ENCODE measurements at regions not wholly inside any gene's neighbourhood (a gene's known extent, or its start where the extent isn't known, plus 50 kb on each side); places are given as distances from the start of the nearest gene placed in this dataset.

DNA sequence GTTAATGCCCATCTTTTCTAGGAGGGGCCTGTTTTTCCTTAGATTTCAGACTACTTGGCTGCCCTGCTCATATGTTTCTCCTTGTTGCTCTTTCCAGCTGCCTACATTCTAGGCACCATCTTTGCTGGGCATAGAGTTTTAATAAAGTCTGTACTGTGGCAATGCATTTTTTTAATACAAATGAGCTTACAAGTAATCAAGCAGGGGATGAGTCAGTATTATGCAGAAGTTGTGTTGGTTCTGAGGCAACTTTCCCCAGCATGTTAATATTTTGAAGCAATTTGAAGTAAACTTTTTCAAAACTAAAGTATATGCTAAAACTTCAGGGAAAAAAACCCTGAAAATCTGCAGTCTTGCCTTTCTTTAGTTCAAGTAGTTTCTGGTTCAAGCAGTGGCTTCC, 372.0 kb upstream of the GATB start (continued):
- TF ChIP-seq ZNF302 (tag by site-specific recombination; IDR thresholded peaks at IDR 0.05; ENCODE audit: low read depth) (no peak), ZNF621 (tag by site-specific recombination; IDR thresholded peaks at IDR 0.05) (no peak), KLF10 (tag by site-specific recombination; IDR thresholded peaks at IDR 0.05) (no peak), GLIS2 (tag by site-specific recombination; IDR thresholded peaks at IDR 0.05) (no peak), ZNF548 (tag by site-specific recombination; IDR thresholded peaks at IDR 0.05) (no peak)

DNA sequence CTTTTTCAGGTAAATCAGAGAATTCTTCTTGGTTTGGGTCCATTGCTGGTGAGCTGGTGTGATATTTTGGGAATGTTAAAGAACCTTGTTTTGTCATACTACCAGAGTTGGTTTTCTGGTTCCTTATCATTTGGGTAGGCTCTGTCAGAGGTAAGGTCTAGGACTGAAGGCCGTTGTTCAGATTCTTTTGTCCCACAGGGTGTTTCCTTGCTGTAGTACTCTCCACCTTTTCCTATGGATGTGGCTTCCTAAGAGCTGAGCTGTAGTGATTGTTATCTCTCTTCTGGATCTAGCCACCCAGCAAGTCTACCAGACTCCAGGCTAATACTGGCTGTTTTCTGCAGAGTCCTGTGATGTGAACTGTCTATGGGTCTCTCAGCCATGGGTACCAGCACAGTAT, 367.5 kb upstream of the GATB start:
- H3K4me3 ChIP-seq (ENCODE audit: low read depth, low read length) = no peak overlapping the region
- TF ChIP-seq ZNF571 (tag by site-specific recombination; IDR thresholded peaks at IDR 0.05) = no peak
- TF ChIP-seq ZBTB21 (tag by site-specific recombination; IDR thresholded peaks at IDR 0.05) = no peak
- TF ChIP-seq ZFP41 (tag by site-specific recombination; IDR thresholded peaks at IDR 0.05; ENCODE audit: borderline replicate concordance) = no peak
- TF ChIP-seq ZNF843 (tag by site-specific recombination; IDR thresholded peaks at IDR 0.05) = no peak
- no peak for TF ChIP-seq ZNF10 (tag by site-specific recombination; IDR thresholded peaks at IDR 0.05)
- TF ChIP-seq ZNF776 (tag by site-specific recombination; IDR thresholded peaks at IDR 0.05; ENCODE audit: borderline replicate concordance) = no peak
- TF ChIP-seq ZNF560 (tag by site-specific recombination; IDR thresholded peaks at IDR 0.05; ENCODE audit: borderline replicate concordance) = no peak
- no peak for TF ChIP-seq SP3 (tag by site-specific recombination; IDR thresholded peaks at IDR 0.05)
- no peak for TF ChIP-seq ZNF239 (tag by site-specific recombination; IDR thresholded peaks at IDR 0.05)
- TF ChIP-seq, protein P1, sequence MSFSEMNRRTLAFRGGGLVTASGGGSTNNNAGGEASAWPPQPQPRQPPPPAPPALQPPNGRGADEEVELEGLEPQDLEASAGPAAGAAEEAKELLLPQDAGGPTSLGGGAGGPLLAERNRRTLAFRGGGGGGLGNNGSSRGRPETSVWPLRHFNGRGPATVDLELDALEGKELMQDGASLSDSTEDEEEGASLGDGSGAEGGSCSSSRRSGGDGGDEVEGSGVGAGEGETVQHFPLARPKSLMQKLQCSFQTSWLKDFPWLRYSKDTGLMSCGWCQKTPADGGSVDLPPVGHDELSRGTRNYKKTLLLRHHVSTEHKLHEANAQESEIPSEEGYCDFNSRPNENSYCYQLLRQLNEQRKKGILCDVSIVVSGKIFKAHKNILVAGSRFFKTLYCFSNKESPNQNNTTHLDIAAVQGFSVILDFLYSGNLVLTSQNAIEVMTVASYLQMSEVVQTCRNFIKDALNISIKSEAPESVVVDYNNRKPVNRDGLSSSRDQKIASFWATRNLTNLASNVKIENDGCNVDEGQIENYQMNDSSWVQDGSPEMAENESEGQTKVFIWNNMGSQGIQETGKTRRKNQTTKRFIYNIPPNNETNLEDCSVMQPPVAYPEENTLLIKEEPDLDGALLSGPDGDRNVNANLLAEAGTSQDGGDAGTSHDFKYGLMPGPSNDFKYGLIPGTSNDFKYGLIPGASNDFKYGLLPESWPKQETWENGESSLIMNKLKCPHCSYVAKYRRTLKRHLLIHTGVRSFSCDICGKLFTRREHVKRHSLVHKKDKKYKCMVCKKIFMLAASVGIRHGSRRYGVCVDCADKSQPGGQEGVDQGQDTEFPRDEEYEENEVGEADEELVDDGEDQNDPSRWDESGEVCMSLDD (tag by site-specific recombination; IDR thresholded peaks at IDR 0.05) = no peak
- TF ChIP-seq ZNF24 (tag by site-specific recombination; IDR thresholded peaks at IDR 0.05) = no peak
- TF ChIP-seq ZNF624 (tag by site-specific recombination; IDR thresholded peaks at IDR 0.05) = no peak
- TF ChIP-seq, protein P2, sequence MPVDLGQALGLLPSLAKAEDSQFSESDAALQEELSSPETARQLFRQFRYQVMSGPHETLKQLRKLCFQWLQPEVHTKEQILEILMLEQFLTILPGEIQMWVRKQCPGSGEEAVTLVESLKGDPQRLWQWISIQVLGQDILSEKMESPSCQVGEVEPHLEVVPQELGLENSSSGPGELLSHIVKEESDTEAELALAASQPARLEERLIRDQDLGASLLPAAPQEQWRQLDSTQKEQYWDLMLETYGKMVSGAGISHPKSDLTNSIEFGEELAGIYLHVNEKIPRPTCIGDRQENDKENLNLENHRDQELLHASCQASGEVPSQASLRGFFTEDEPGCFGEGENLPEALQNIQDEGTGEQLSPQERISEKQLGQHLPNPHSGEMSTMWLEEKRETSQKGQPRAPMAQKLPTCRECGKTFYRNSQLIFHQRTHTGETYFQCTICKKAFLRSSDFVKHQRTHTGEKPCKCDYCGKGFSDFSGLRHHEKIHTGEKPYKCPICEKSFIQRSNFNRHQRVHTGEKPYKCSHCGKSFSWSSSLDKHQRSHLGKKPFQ (tag by site-specific recombination; IDR thresholded peaks at IDR 0.05) = no peak
- no peak for TF ChIP-seq GFI1B (tag by site-specific recombination; IDR thresholded peaks at IDR 0.05)
- no peak for TF ChIP-seq SCRT1 (tag by site-specific recombination; IDR thresholded peaks at IDR 0.05; ENCODE audit: borderline replicate concordance)
- no peak for TF ChIP-seq HOXC10 (CRISPR knock-in tag; IDR thresholded peaks at IDR 0.05)
- TF ChIP-seq YY2 (tag by site-specific recombination; IDR thresholded peaks at IDR 0.05) = no peak
- no peak for TF ChIP-seq ZNF404 (tag by site-specific recombination; IDR thresholded peaks at IDR 0.05)
- TF ChIP-seq ZNF626 (tag by site-specific recombination; IDR thresholded peaks at IDR 0.05) = no peak
- no peak for TF ChIP-seq TRIM28 (IDR thresholded peaks at IDR 0.05; ENCODE audit: borderline replicate concordance, low read length)
- H3K9me3 ChIP-seq (ENCODE audit: control insufficient read depth, insufficient read depth, low read depth, low read length) = no peaks in the 10 kb centered on the region
- POLR2A ChIA-PET = no interaction called here
- no peaks in the 10 kb centered on the region for H3K4me1 ChIP-seq (ENCODE audit: control insufficient read depth, insufficient read depth, low read length)
- CTCF ChIA-PET = no interaction called here
- H3K27ac ChIP-seq (ENCODE audit: extremely low read depth, low read depth, low read length) = no peak overlapping the region
- no peaks in the 10 kb centered on the region for H3K36me3 ChIP-seq (ENCODE audit: control insufficient read depth in 2 of 2, insufficient read depth in 1 of 2, low read length in 2 of 2)
